DND-41 (cell line): ENCODE measurements at regions not wholly inside any gene's neighbourhood (a gene's known extent, or its start where the extent isn't known, plus 50 kb on each side); places are given as distances from the start of the nearest gene placed in this dataset.

Experiments used
- CTCF ChIP-seq: IDR thresholded peaks from 2 replicates; pipeline ENCODE4 v1.5.1; 2012; ENCODE audit warnings: borderline replicate concordance, low read length, moderate library complexity, mild to moderate bottlenecking; ENCODE audit not compliant: poor library complexity, severe bottlenecking; ENCODE audit errors: extremely low read depth
- EZH2 ChIP-seq: IDR thresholded peaks from 3 replicates; pipeline ENCODE4 v1.6.1; 2012; ENCODE audit warnings: borderline replicate concordance, low read depth, mild to moderate bottlenecking, moderate library complexity, low read length, inconsistent platforms; ENCODE audit not compliant: severe bottlenecking

- TF ChIP-seq CTCF (no peak), EZH2 (no peak)
These were observed 564.5 kb upstream of the B3GAT1 start for GRCh38 chr11:134976551-134976950.
